ENCODE measurements at regions not wholly inside any gene's neighbourhood (a gene's known extent, or its start where the extent isn't known, plus 50 kb on each side); places are given as distances from the start of the nearest gene placed in this dataset.
A peak's percentile ranks its signal among the peaks of the same experiment; 100 is the strongest.

- H3K27ac Mint-ChIP-seq = no peak overlapping the region
- H3K4me3 Mint-ChIP-seq = no peak overlapping the region
- no peaks in the 10 kb centered on the region for H3K4me1 Mint-ChIP-seq
- no peaks in the 10 kb centered on the region for H3K9me3 Mint-ChIP-seq
- no peaks in the 10 kb centered on the region for H3K36me3 Mint-ChIP-seq
- ATAC-seq (peak; percentile 39), DNase-seq (ENCODE audit: low spot score in 2 of 2) (no peak)
Observed at GRCh38 chr12:82529101-82529500, 157.6 kb upstream of the TMTC2 start.

- Mint-ChIP-seq H3K9me3 (no peaks in the 10 kb centered on the region), H3K4me3 (no peak overlapping the region), H3K27ac (no peak overlapping the region), H3K4me1 (no peaks in the 10 kb centered on the region), H3K36me3 (no peaks in the 10 kb centered on the region)
- DNase-seq (ENCODE audit: low spot score in 2 of 2) (no peak), ATAC-seq (no peak)
Observed at GRCh38 chr12:82529954-82530353, 156.8 kb upstream of the TMTC2 start.

GRCh38 chr12:82530394-82530793 lies 156.3 kb upstream of the TMTC2 start:
- Mint-ChIP-seq H3K4me1 (no peaks in the 10 kb centered on the region), H3K9me3 (no peaks in the 10 kb centered on the region), H3K36me3 (no peaks in the 10 kb centered on the region), H3K4me3 (no peak overlapping the region), H3K27ac (no peak overlapping the region)
- DNase-seq (ENCODE audit: low spot score in 2 of 2) = no peak
- no peak for ATAC-seq

- Mint-ChIP-seq H3K36me3 (no peaks in the 10 kb centered on the region), H3K27ac (no peak overlapping the region), H3K4me1 (no peaks in the 10 kb centered on the region), H3K9me3 (no peaks in the 10 kb centered on the region), H3K4me3 (no peak overlapping the region)
- ATAC-seq (no peak), DNase-seq (ENCODE audit: low spot score in 2 of 2) (no peak)
Observed at GRCh38 chr12:82533341-82533740, 153.4 kb upstream of the TMTC2 start.

GRCh38 chr12:82537436-82537835 lies 149.3 kb upstream of the TMTC2 start:
- Mint-ChIP-seq H3K9me3 (peaks cover 9% of the 10 kb centered on the region), H3K4me1 (no peaks in the 10 kb centered on the region), H3K27ac (no peak overlapping the region), H3K36me3 (no peaks in the 10 kb centered on the region), H3K4me3 (no peak overlapping the region)
- DNase-seq (ENCODE audit: low spot score in 2 of 2) (no peak), ATAC-seq (no peak)

GRCh38 chr12:82554529-82554928 lies 132.2 kb upstream of the TMTC2 start:
- peaks cover 16% of the 10 kb centered on the region for H3K9me3 Mint-ChIP-seq
- no peak overlapping the region for H3K27ac Mint-ChIP-seq
- H3K4me1 Mint-ChIP-seq = no peaks in the 10 kb centered on the region
- DNase-seq (ENCODE audit: low spot score in 2 of 2) = no peak
- H3K36me3 Mint-ChIP-seq = no peaks in the 10 kb centered on the region
- ATAC-seq = no peak
- no peak overlapping the region for H3K4me3 Mint-ChIP-seq

GRCh38 chr12:82555699-82556098 lies 131.0 kb upstream of the TMTC2 start:
- Mint-ChIP-seq H3K9me3 (peaks cover 11% of the 10 kb centered on the region), H3K27ac (no peak overlapping the region), H3K36me3 (no peaks in the 10 kb centered on the region), H3K4me1 (no peaks in the 10 kb centered on the region), H3K4me3 (no peak overlapping the region)
- ATAC-seq (no peak), DNase-seq (ENCODE audit: low spot score in 2 of 2) (no peak)

GRCh38 chr12:82565966-82566365 lies 120.7 kb upstream of the TMTC2 start:
- ATAC-seq = no peak
- DNase-seq (ENCODE audit: low spot score in 2 of 2) = no peak
- Mint-ChIP-seq H3K4me3 (no peak overlapping the region), H3K27ac (no peak overlapping the region), H3K4me1 (no peaks in the 10 kb centered on the region), H3K36me3 (no peaks in the 10 kb centered on the region), H3K9me3 (peaks cover 2% of the 10 kb centered on the region)

GRCh38 chr12:82567688-82568087 lies 119.0 kb upstream of the TMTC2 start:
- Mint-ChIP-seq H3K9me3 (peaks cover 2% of the 10 kb centered on the region), H3K27ac (no peak overlapping the region), H3K36me3 (no peaks in the 10 kb centered on the region), H3K4me3 (no peak overlapping the region), H3K4me1 (no peaks in the 10 kb centered on the region)
- no peak for DNase-seq (ENCODE audit: low spot score in 2 of 2)
- no peak for ATAC-seq

- DNase-seq (ENCODE audit: low spot score in 2 of 2) = no peak
- Mint-ChIP-seq H3K9me3 (no peaks in the 10 kb centered on the region), H3K36me3 (no peaks in the 10 kb centered on the region)
Observed at GRCh38 chr12:82574191-82574590, 112.5 kb upstream of the TMTC2 start.

GRCh38 chr12:82578725-82579124 lies 108.0 kb upstream of the TMTC2 start:
- no peak for DNase-seq (ENCODE audit: low spot score in 2 of 2)
- Mint-ChIP-seq H3K36me3 (no peaks in the 10 kb centered on the region), H3K4me3 (no peak overlapping the region), H3K9me3 (peaks cover 4% of the 10 kb centered on the region), H3K4me1 (no peaks in the 10 kb centered on the region), H3K27ac (no peak overlapping the region)
- no peak for ATAC-seq

More at GRCh38 chr12:82574191-82574590, 112.5 kb upstream of the TMTC2 start:
- H3K27ac Mint-ChIP-seq = no peak overlapping the region
- H3K4me1 Mint-ChIP-seq = no peaks in the 10 kb centered on the region
- ATAC-seq = no peak
- H3K4me3 Mint-ChIP-seq = no peak overlapping the region

GRCh38 chr12:82583756-82584155 lies 103.0 kb upstream of the TMTC2 start:
- no peaks in the 10 kb centered on the region for H3K36me3 Mint-ChIP-seq
- no peaks in the 10 kb centered on the region for H3K4me1 Mint-ChIP-seq
- no peak overlapping the region for H3K27ac Mint-ChIP-seq
- H3K4me3 Mint-ChIP-seq = no peak overlapping the region
- ATAC-seq = no peak
- no peak for DNase-seq (ENCODE audit: low spot score in 2 of 2)
- H3K9me3 Mint-ChIP-seq = peaks cover 18% of the 10 kb centered on the region

- DNase-seq (ENCODE audit: low spot score in 2 of 2) (no peak), ATAC-seq (peak; percentile 45)
- Mint-ChIP-seq H3K4me3 (no peak overlapping the region), H3K36me3 (no peaks in the 10 kb centered on the region), H3K9me3 (peaks cover 12% of the 10 kb centered on the region), H3K27ac (no peak overlapping the region), H3K4me1 (no peaks in the 10 kb centered on the region)
Observed at GRCh38 chr12:82593143-82593542, 93.6 kb upstream of the TMTC2 start.

- no peak for DNase-seq (ENCODE audit: low spot score in 2 of 2)
- ATAC-seq = no peak
- Mint-ChIP-seq H3K4me1 (no peaks in the 10 kb centered on the region), H3K9me3 (peaks cover 6% of the 10 kb centered on the region), H3K36me3 (no peaks in the 10 kb centered on the region), H3K27ac (no peak overlapping the region), H3K4me3 (no peak overlapping the region)
Observed at GRCh38 chr12:82593901-82594396, 92.8 kb upstream of the TMTC2 start.

GRCh38 chr12:82595941-82596340 lies 90.8 kb upstream of the TMTC2 start:
- no peaks in the 10 kb centered on the region for H3K36me3 Mint-ChIP-seq
- no peaks in the 10 kb centered on the region for H3K4me1 Mint-ChIP-seq
- DNase-seq (ENCODE audit: low spot score in 2 of 2) (no peak), ATAC-seq (no peak)
- H3K27ac Mint-ChIP-seq = no peak overlapping the region
- no peak overlapping the region for H3K4me3 Mint-ChIP-seq
- H3K9me3 Mint-ChIP-seq = peaks cover 6% of the 10 kb centered on the region

- Mint-ChIP-seq H3K27ac (no peak overlapping the region), H3K36me3 (no peaks in the 10 kb centered on the region), H3K9me3 (peaks cover 6% of the 10 kb centered on the region), H3K4me3 (no peak overlapping the region), H3K4me1 (no peaks in the 10 kb centered on the region)
- no peak for ATAC-seq
- no peak for DNase-seq (ENCODE audit: low spot score in 2 of 2)
Observed at GRCh38 chr12:82596483-82596882, 90.2 kb upstream of the TMTC2 start.

GRCh38 chr12:82600379-82600778 lies 86.3 kb upstream of the TMTC2 start:
- Mint-ChIP-seq H3K4me1 (no peaks in the 10 kb centered on the region), H3K4me3 (no peak overlapping the region), H3K27ac (no peak overlapping the region), H3K9me3 (peaks cover 4% of the 10 kb centered on the region), H3K36me3 (no peaks in the 10 kb centered on the region)
- ATAC-seq = no peak
- DNase-seq (ENCODE audit: low spot score in 2 of 2) = no peak
